CD8-positive, alpha-beta memory T cell (primary cell): ENCODE measurements at regions not wholly inside any gene's neighbourhood (a gene's known extent, or its start where the extent isn't known, plus 50 kb on each side); places are given as distances from the start of the nearest gene placed in this dataset.
A peak's percentile ranks its signal among the peaks of the same experiment; 100 is the strongest.

Experiments
- CTCF ChIA-PET: fragments of 350-600 bp; sonication (Branson Sonifier 250); formaldehyde crosslinking; loops from one replicate; lab custom pipeline; 2021; ENCODE audit warnings: antibody characterized with exemption; lab: Charles Lee
- POLR2A ChIA-PET: fragments of 350-600 bp; sonication (Branson Sonifier 250); formaldehyde crosslinking; loops from one replicate; lab custom pipeline; 2021; ENCODE audit warnings: antibody characterized with exemption; lab: Charles Lee
- DNase-seq, 5 donors: peaks; one replicate each; pipeline versions ENCODE4 v3.0.0 to v3.0.0-alpha.2; 2020 to 2022; ENCODE audit warnings: mixed read lengths in 1 of 5
- H3K27ac ChIP-seq: one replicate; pipeline ENCODE4 v1.7.0; 2013; ENCODE audit warnings: low read depth, mild to moderate bottlenecking, low read length, moderate library complexity
- H3K27me3 ChIP-seq: 2 replicates; pipeline ENCODE4 v1.7.0; 2013; ENCODE audit warnings: low read length, mild to moderate bottlenecking; ENCODE audit not compliant: insufficient read depth, poor library complexity, severe bottlenecking
- H3K36me3 ChIP-seq: 2 replicates; pipeline ENCODE4 v1.7.0; 2013; ENCODE audit warnings: mild to moderate bottlenecking, low read length, moderate library complexity; ENCODE audit not compliant: insufficient read depth
- H3K4me1 ChIP-seq: 2 replicates; pipeline ENCODE4 v1.7.0; 2013; ENCODE audit warnings: mild to moderate bottlenecking, low read length, moderate library complexity; ENCODE audit not compliant: insufficient read depth
- H3K4me3 ChIP-seq: 2 replicates; pipeline ENCODE4 v1.7.0; 2013; ENCODE audit warnings: mild to moderate bottlenecking, low read length
- H3K9me3 ChIP-seq: 2 replicates; pipeline ENCODE4 v1.7.0; 2013; ENCODE audit warnings: mild to moderate bottlenecking, low read length
- H3K27ac Mint-ChIP-seq, 8 donors: one replicate each; pipeline ENCODE4 v1.8.0; 2020 to 2021; ENCODE audit warnings: mixed read lengths in 8 of 8, mild to moderate bottlenecking in 6 of 8, inconsistent platforms in 3 of 8, moderate library complexity in 3 of 8
- H3K27me3 Mint-ChIP-seq, 2 donors: one replicate each; pipeline ENCODE4 v1.8.0; 2020 to 2021; ENCODE audit warnings: mixed read lengths in 2 of 2, mild to moderate bottlenecking in 1 of 2, moderate library complexity in 1 of 2
- H3K36me3 Mint-ChIP-seq, 3 donors: one replicate each; pipeline ENCODE4 v1.8.0; 2020 to 2021; ENCODE audit warnings: mixed read lengths in 3 of 3, inconsistent platforms in 1 of 3, mild to moderate bottlenecking in 1 of 3
- H3K4me1 Mint-ChIP-seq, 3 donors: one replicate each; pipeline ENCODE4 v1.8.0; 2020 to 2021; ENCODE audit warnings: mixed read lengths in 3 of 3, inconsistent platforms in 1 of 3, mild to moderate bottlenecking in 1 of 3
- H3K4me3 Mint-ChIP-seq, 7 donors: one replicate each; pipeline ENCODE4 v1.8.0; 2020 to 2021; ENCODE audit warnings: mixed read lengths in 7 of 7, mild to moderate bottlenecking in 6 of 7, moderate library complexity in 4 of 7, inconsistent platforms in 2 of 7
- H3K9me3 Mint-ChIP-seq, 5 donors: one replicate each; pipeline ENCODE4 v1.8.0; 2020 to 2022; ENCODE audit warnings: mixed read lengths in 5 of 5, mild to moderate bottlenecking in 3 of 5, moderate library complexity in 2 of 5, inconsistent platforms in 1 of 5

GRCh38 chr6:137766596-137767370, 100.3 kb upstream of the TNFAIP3 start:
- H3K36me3 Mint-ChIP-seq: peaks cover 0 to 5% (median 0%) of the 10 kb centered on the region in 3 donors
- H3K9me3 Mint-ChIP-seq: no peaks in the 10 kb centered on the region
- Histone ChIP-seq H3K4me1 (peaks cover 20% of the 10 kb centered on the region), H3K9me3 (no peaks in the 10 kb centered on the region), H3K36me3 (no peaks in the 10 kb centered on the region), H3K27me3 (no peaks in the 10 kb centered on the region), H3K4me3 (no peak overlapping the region), H3K27ac (no peak overlapping the region)
- ChIA-PET POLR2A (interaction anchor here (0.6 kb wide), 1 partner anchor 944 kb away, joined by 3 read pairs; the partner anchor contains the start of gene PEX7), CTCF (no interaction called here)
- no peak overlapping the region for H3K4me3 Mint-ChIP-seq
- peak overlapping the region in 4 of 8 donors; percentile 19 to 76 (median 58) for H3K27ac Mint-ChIP-seq
- DNase-seq: no peak
- peaks cover 19 to 44% (median 35%) of the 10 kb centered on the region in 3 donors for H3K4me1 Mint-ChIP-seq
- H3K27me3 Mint-ChIP-seq: no peaks in the 10 kb centered on the region

GRCh38 chr6:137767465-137767864, 99.6 kb upstream of the TNFAIP3 start:
- Mint-ChIP-seq H3K4me3 (no peak overlapping the region), H3K27me3 (no peaks in the 10 kb centered on the region), H3K4me1 (peaks cover 18 to 37% (median 29%) of the 10 kb centered on the region in 3 donors), H3K9me3 (no peaks in the 10 kb centered on the region), H3K27ac (peak overlapping the region; percentile 80 to 98 (median 92)), H3K36me3 (peaks cover 0 to 3% (median 0%) of the 10 kb centered on the region in 3 donors)
- Histone ChIP-seq H3K4me3 (no peak overlapping the region), H3K27me3 (no peaks in the 10 kb centered on the region), H3K36me3 (no peaks in the 10 kb centered on the region), H3K4me1 (peaks cover 20% of the 10 kb centered on the region), H3K9me3 (no peaks in the 10 kb centered on the region), H3K27ac (no peak overlapping the region)
- ChIA-PET CTCF (no interaction called here), POLR2A (interaction anchor here (0.6 kb wide), 1 partner anchor 945 kb away, joined by 3 read pairs; the partner anchor contains the start of gene PEX7)
- DNase-seq: no peak

DNA sequence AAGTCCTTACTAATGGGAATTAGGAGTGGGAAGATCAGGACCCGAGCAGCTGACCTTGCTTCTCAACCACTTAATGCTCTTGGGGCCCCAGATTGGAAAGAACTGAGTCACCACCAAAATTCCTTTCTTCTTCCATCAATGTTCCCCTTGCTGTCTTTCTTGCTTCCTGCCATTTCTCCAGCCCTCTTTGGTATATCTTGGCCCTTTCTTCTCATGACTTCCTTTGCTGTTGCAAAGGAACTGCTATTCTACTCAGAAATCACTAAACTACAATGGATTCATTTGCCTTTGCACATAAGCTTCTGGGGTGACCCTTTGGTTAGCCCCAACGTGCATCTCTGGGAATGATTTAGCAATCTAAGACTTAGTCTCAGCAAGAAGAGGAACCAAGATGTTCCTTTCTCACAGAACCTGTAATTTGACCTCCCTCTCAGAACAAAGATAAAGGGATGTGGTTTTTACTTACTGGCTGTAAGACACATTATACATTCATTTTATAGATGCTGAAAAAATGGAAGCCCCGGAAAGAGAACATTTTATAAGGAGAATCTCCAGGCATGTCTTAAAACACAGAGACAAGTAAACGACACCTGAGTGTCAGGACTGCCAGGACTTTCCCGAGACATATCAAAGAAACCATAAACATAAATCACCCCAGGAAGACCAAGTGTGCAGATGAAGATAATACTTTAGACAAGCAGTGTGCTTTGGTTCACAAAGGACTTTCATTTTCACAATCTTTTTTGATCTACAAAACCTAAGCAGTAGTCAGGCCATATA, 99.0 kb upstream of the TNFAIP3 start:
- Mint-ChIP-seq H3K36me3 (no peaks in the 10 kb centered on the region), H3K27me3 (no peaks in the 10 kb centered on the region), H3K9me3 (no peaks in the 10 kb centered on the region), H3K4me3 (peak overlapping the region in 6 of 7 donors; percentile 8 to 67 (median 61)), H3K4me1 (peaks cover 13 to 31% (median 24%) of the 10 kb centered on the region in 3 donors), H3K27ac (peak overlapping the region; percentile 80 to 98 (median 92))
- Histone ChIP-seq H3K36me3 (no peaks in the 10 kb centered on the region), H3K27me3 (no peaks in the 10 kb centered on the region), H3K4me1 (peaks cover 20% of the 10 kb centered on the region), H3K9me3 (no peaks in the 10 kb centered on the region), H3K4me3 (no peak overlapping the region), H3K27ac (no peak overlapping the region)
- POLR2A ChIA-PET: interaction anchor here (0.5 kb wide), 1 partner anchor 667 kb away, joined by 4 read pairs; no protein-coding TSS in a partner anchor
- DNase-seq: peak in 2 of 5 donors; percentile 28 to 33
- CTCF ChIA-PET: interaction anchor here (1.1 kb wide), 1 partner anchor 31 kb away, joined by 3 read pairs; no protein-coding TSS in a partner anchor

GRCh38 chr6:137768935-137769334, 98.1 kb upstream of the TNFAIP3 start:
- no peaks in the 10 kb centered on the region for H3K27me3 Mint-ChIP-seq
- POLR2A ChIA-PET: interaction anchor here (0.5 kb wide), 1 partner anchor 668 kb away, joined by 4 read pairs; no protein-coding TSS in a partner anchor
- no peak for DNase-seq
- H3K9me3 Mint-ChIP-seq: no peaks in the 10 kb centered on the region
- H3K9me3 ChIP-seq: no peaks in the 10 kb centered on the region
- H3K4me3 ChIP-seq: no peak overlapping the region
- peaks cover 20% of the 10 kb centered on the region for H3K4me1 ChIP-seq
- peaks cover 13 to 27% (median 21%) of the 10 kb centered on the region in 3 donors for H3K4me1 Mint-ChIP-seq
- CTCF ChIA-PET: interaction anchor here (1.1 kb wide), 1 partner anchor 30 kb away, joined by 3 read pairs; no protein-coding TSS in a partner anchor
- peaks cover 0 to under 1% (median 0%) of the 10 kb centered on the region in 3 donors for H3K36me3 Mint-ChIP-seq
- no peaks in the 10 kb centered on the region for H3K36me3 ChIP-seq
- H3K4me3 Mint-ChIP-seq: peak overlapping the region in 2 of 7 donors; percentile 34 to 64
- no peak overlapping the region for H3K27ac ChIP-seq
- H3K27ac Mint-ChIP-seq: peak overlapping the region in 6 of 8 donors; percentile 67 to 98 (median 94)
- no peaks in the 10 kb centered on the region for H3K27me3 ChIP-seq

GRCh38 chr6:137769797-137770362, 97.2 kb upstream of the TNFAIP3 start:
- H3K9me3 Mint-ChIP-seq: no peaks in the 10 kb centered on the region
- POLR2A ChIA-PET: no interaction called here

DNA sequence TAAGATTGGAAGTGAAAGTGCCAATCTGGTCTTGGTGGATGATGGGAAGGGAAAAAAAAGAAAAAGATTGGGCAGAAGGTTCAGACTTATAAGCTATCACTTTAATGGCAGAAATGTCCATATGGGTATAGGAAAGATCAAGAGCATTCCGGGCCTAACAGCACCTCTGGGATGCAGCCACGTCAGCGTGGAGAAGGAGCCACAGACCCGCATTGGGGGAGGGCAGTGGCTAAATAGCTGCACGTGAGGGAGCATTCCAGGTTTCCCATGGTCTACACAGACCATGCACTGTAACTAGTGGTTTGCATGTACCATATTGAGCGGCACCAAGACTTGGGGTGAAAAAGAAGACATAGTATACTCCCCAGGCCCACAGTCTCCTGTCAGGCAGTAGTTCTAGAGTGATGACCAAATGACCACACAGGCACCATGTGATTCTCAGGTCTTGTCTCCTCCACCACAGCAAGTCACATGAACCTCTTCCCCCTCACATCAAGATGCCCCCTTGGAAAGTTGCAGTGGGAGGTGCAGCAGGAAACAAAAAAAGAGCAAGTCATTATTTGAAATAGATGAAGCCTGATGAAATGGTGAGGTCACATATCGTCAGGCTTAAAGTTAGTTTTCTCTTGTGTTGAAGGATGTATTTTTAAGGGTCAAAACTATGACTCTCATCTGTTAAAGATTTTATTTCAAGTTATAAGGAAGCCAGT, 94.4 kb upstream of the TNFAIP3 start:
- Histone ChIP-seq H3K9me3 (no peaks in the 10 kb centered on the region), H3K36me3 (no peaks in the 10 kb centered on the region), H3K27ac (no peak overlapping the region), H3K4me3 (no peak overlapping the region), H3K27me3 (no peaks in the 10 kb centered on the region), H3K4me1 (peaks cover 14% of the 10 kb centered on the region)
- ChIA-PET POLR2A (no interaction called here), CTCF (interaction anchor here (2.0 kb wide), 1 partner anchor 27 kb away, joined by 4 read pairs; no protein-coding TSS in a partner anchor)
- H3K36me3 Mint-ChIP-seq: peaks cover 0 to 4% (median 0%) of the 10 kb centered on the region in 3 donors
- DNase-seq: no peak
- H3K4me3 Mint-ChIP-seq: no peak overlapping the region
- H3K9me3 Mint-ChIP-seq: no peaks in the 10 kb centered on the region
- peaks cover 10 to 16% (median 15%) of the 10 kb centered on the region in 3 donors for H3K4me1 Mint-ChIP-seq
- H3K27ac Mint-ChIP-seq: peak overlapping the region in 4 of 8 donors; percentile 30 to 78 (median 42)
- no peaks in the 10 kb centered on the region for H3K27me3 Mint-ChIP-seq

More at GRCh38 chr6:137769797-137770362, 97.2 kb upstream of the TNFAIP3 start:
- no peaks in the 10 kb centered on the region for H3K9me3 ChIP-seq
- no peak overlapping the region for H3K4me3 ChIP-seq
- H3K36me3 Mint-ChIP-seq: peaks cover 0 to 4% (median 0%) of the 10 kb centered on the region in 3 donors
- H3K4me1 Mint-ChIP-seq: peaks cover 13 to 27% (median 21%) of the 10 kb centered on the region in 3 donors
- no peaks in the 10 kb centered on the region for H3K27me3 Mint-ChIP-seq
- no peak for DNase-seq
- no peak overlapping the region for H3K4me3 Mint-ChIP-seq
- H3K4me1 ChIP-seq: peaks cover 20% of the 10 kb centered on the region
- H3K27ac Mint-ChIP-seq: no peak overlapping the region
- no peak overlapping the region for H3K27ac ChIP-seq
- H3K36me3 ChIP-seq: no peaks in the 10 kb centered on the region
- CTCF ChIA-PET: interaction anchor here (1.2 to 1.4 kb wide), 2 partner anchors 54 to 96 kb away, joined by 3 read pairs; no protein-coding TSS in a partner anchor
- no peaks in the 10 kb centered on the region for H3K27me3 ChIP-seq

DNA sequence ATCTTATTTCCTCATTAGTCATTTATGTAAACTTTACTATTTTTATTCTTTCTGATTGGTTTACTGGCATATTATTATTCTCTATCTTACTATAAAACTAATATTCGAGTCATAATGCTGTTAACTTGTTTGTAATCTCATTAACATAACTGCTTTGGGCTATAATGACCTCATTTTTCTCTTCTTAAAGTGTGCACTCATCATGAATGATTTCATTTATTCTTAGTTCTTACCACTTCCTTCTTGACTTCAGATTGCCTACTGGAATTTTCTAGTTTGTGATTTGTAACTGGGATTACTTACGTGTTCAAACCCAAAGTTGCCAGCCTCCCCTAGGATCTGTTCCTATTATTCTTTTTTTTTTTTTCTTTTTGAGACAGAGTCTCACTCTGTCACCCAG, 91.8 kb upstream of the TNFAIP3 start:
- CTCF ChIA-PET: no interaction called here
- Histone ChIP-seq H3K27me3 (no peaks in the 10 kb centered on the region), H3K27ac (no peak overlapping the region), H3K9me3 (no peaks in the 10 kb centered on the region), H3K4me1 (no peaks in the 10 kb centered on the region), H3K4me3 (no peak overlapping the region), H3K36me3 (no peaks in the 10 kb centered on the region)
- POLR2A ChIA-PET: no interaction called here
- no peak for DNase-seq
- Mint-ChIP-seq H3K9me3 (no peaks in the 10 kb centered on the region), H3K4me1 (no peaks in the 10 kb centered on the region), H3K27me3 (peaks cover 0 to 2% of the 10 kb centered on the region in 2 donors), H3K36me3 (peaks cover 0 to 4% (median 0%) of the 10 kb centered on the region in 3 donors), H3K4me3 (no peak overlapping the region), H3K27ac (peak overlapping the region in 1 of 8 donors; percentile 19)
